Ureter (tissue), 1 donor: ENCODE measurements at regions not wholly inside any gene's neighbourhood (a gene's known extent, or its start where the extent isn't known, plus 50 kb on each side); places are given as distances from the start of the nearest gene placed in this dataset.
"Not testable (repeated sequence)": the region's sequence is repeated elsewhere in the genome, so short reads cannot be mapped to it uniquely, and the experiment has no call there.

Experiments used
- DNase-seq: peaks from one replicate; pipeline ENCODE4 v3.0.0-alpha.2; 2020; ENCODE audit warnings: low spot score
- donor health status: DM: yes; HTN: yes; CAD: no.

- no peak for DNase-seq
These were observed 107.9 kb upstream of the PALMD start for GRCh38 chr1:99537886-99538617.

- no peak for DNase-seq
These were observed 107.3 kb upstream of the PALMD start for GRCh38 chr1:99538618-99538956.

- DNase-seq = no peak
These were observed 106.8 kb upstream of the PALMD start for GRCh38 chr1:99539131-99539530.

GRCh38 chr1:99540744-99541143 lies 105.2 kb upstream of the PALMD start:
- DNase-seq = no peak

- no peak for DNase-seq
These were observed 101.6 kb upstream of the PALMD start for GRCh38 chr1:99544328-99544727.

GRCh38 chr1:99546432-99547416 lies 99.2 kb upstream of the PALMD start:
- DNase-seq = no peak

- DNase-seq = no peak
These were observed 96.8 kb upstream of the PALMD start for GRCh38 chr1:99548943-99549605.

GRCh38 chr1:99550198-99550597 lies 95.7 kb upstream of the PALMD start:
- DNase-seq = no peak

GRCh38 chr1:99551812-99552614 lies 93.9 kb upstream of the PALMD start:
- DNase-seq = no peak

GRCh38 chr1:99553301-99553700 lies 92.6 kb upstream of the PALMD start:
- DNase-seq = no peak

GRCh38 chr1:99553819-99554218 lies 92.1 kb upstream of the PALMD start:
- not testable (repeated sequence) for DNase-seq

- no peak for DNase-seq
These were observed 91.2 kb upstream of the PALMD start for GRCh38 chr1:99554727-99555126.

GRCh38 chr1:99557546-99558202 lies 88.2 kb upstream of the PALMD start:
- no peak for DNase-seq

GRCh38 chr1:99559166-99559565 lies 86.7 kb upstream of the PALMD start:
- no peak for DNase-seq

GRCh38 chr1:99560207-99561040 lies 85.5 kb upstream of the PALMD start:
- DNase-seq = no peak

GRCh38 chr1:99561952-99562351 lies 84.0 kb upstream of the PALMD start:
- DNase-seq = no peak

- no peak for DNase-seq
These were observed 80.2 kb upstream of the PALMD start for GRCh38 chr1:99565606-99566289.

- DNase-seq = no peak
These were observed 79.5 kb upstream of the PALMD start for GRCh38 chr1:99566290-99567021.
